Neural progenitor cell (in vitro differentiated cells): ENCODE measurements at regions not wholly inside any gene's neighbourhood (a gene's known extent, or its start where the extent isn't known, plus 50 kb on each side); places are given as distances from the start of the nearest gene placed in this dataset.

Experiments
- DNase-seq: peaks from one replicate; pipeline ENCODE4 v3.0.0-alpha.2; 2016; ENCODE audit warnings: low spot score
- H2AFZ ChIP-seq: fragments of 200-600 bp; sonication (generic); replicated peaks from 2 replicates; pipeline ENCODE4 v1.6.1; 2016; ENCODE audit warnings: antibody characterized with exemption
- H3F3A ChIP-seq: fragments of 200-600 bp; sonication (generic); 2 replicates; pipeline ENCODE4 v1.6.1; 2016; ENCODE audit warnings: antibody characterized with exemption, low read depth
- H3K27ac ChIP-seq: fragments of 200-600 bp; sonication (generic); 2 replicates; pipeline ENCODE4 v1.5.1; 2016; ENCODE audit warnings: mild to moderate bottlenecking
- H3K27me3 ChIP-seq: fragments of 200-600 bp; sonication (generic); 2 replicates; pipeline ENCODE4 v1.6.1; 2016; ENCODE audit warnings: mild to moderate bottlenecking, moderate library complexity
- H3K36me3 ChIP-seq: fragments of 200-600 bp; sonication (generic); 2 replicates; pipeline ENCODE4 v1.5.1; 2016
- H3K4me1 ChIP-seq: fragments of 200-600 bp; sonication (generic); 2 replicates; pipeline ENCODE4 v1.6.1; 2016; ENCODE audit warnings: mixed run types
- H3K4me2 ChIP-seq: fragments of 200-600 bp; sonication (generic); 2 replicates; pipeline ENCODE4 v1.6.1; 2016
- H3K4me3 ChIP-seq: fragments of 200-600 bp; sonication (generic); 2 replicates; pipeline ENCODE4 v1.5.1; 2016
- H3K79me2 ChIP-seq: fragments of 200-600 bp; sonication (generic); 2 replicates; pipeline ENCODE4 v1.6.1; 2016; ENCODE audit warnings: low read depth
- H3K9ac ChIP-seq: fragments of 200-600 bp; sonication (generic); 2 replicates; pipeline ENCODE4 v1.6.1; 2016
- H3K9me3 ChIP-seq: fragments of 200-600 bp; sonication (generic); 2 replicates; pipeline ENCODE4 v1.5.1; 2016; ENCODE audit warnings: low read depth
- H4K20me1 ChIP-seq: fragments of 200-600 bp; sonication (generic); 2 replicates; pipeline ENCODE4 v1.6.1; 2016; ENCODE audit warnings: low read depth
- H3K27ac Mint-ChIP-seq: 3 replicates; pipeline ENCODE4 v1.8.0; 2021; ENCODE audit warnings: mixed read lengths
- H3K27me3 Mint-ChIP-seq: 2 replicates; pipeline ENCODE4 v1.8.0; 2022; ENCODE audit warnings: low read depth, mild to moderate bottlenecking, inconsistent platforms, moderate library complexity, mixed read lengths; ENCODE audit not compliant: insufficient read depth
- H3K36me3 Mint-ChIP-seq: 3 replicates; pipeline ENCODE4 v1.8.0; 2021; ENCODE audit warnings: mixed read lengths
- H3K4me1 Mint-ChIP-seq: 3 replicates; pipeline ENCODE4 v1.8.0; 2021; ENCODE audit warnings: mixed read lengths
- H3K4me3 Mint-ChIP-seq: 3 replicates; pipeline ENCODE4 v1.8.0; 2021; ENCODE audit warnings: mild to moderate bottlenecking, moderate library complexity, mixed read lengths
- H3K9me3 Mint-ChIP-seq: 3 replicates; pipeline ENCODE4 v1.8.0; 2020; ENCODE audit warnings: mixed read lengths
- CTCF ChIP-seq: fragments of 200-600 bp; sonication (generic); IDR thresholded peaks from 2 replicates; pipeline ENCODE4 v1.5.1; 2017; ENCODE audit warnings: antibody characterized with exemption, mild to moderate bottlenecking
- EZH2 ChIP-seq: fragments of 200-600 bp; sonication (generic); IDR thresholded peaks from 2 replicates; pipeline ENCODE4 v1.6.1; 2017; ENCODE audit warnings: antibody characterized with exemption, mild to moderate bottlenecking, moderate library complexity
- EZH2phosphoT487 ChIP-seq: fragments of 200-600 bp; sonication (generic); IDR thresholded peaks from 2 replicates; pipeline ENCODE4 v1.6.1; 2017; ENCODE audit warnings: antibody characterized with exemption

- Histone ChIP-seq H3F3A (no peaks in the 10 kb centered on the region), H4K20me1 (no peaks in the 10 kb centered on the region), H3K4me1 (no peaks in the 10 kb centered on the region), H3K27ac (no peak overlapping the region), H3K9me3 (no peaks in the 10 kb centered on the region), H3K27me3 (no peaks in the 10 kb centered on the region), H3K4me2 (no peak overlapping the region), H3K79me2 (no peaks in the 10 kb centered on the region), H3K9ac (no peak overlapping the region), H2AFZ (no peak overlapping the region), H3K36me3 (no peaks in the 10 kb centered on the region), H3K4me3 (no peak overlapping the region)
- Mint-ChIP-seq H3K9me3 (no peaks in the 10 kb centered on the region), H3K27me3 (no peaks in the 10 kb centered on the region), H3K27ac (no peak overlapping the region), H3K4me3 (no peak overlapping the region), H3K4me1 (peaks cover 3% of the 10 kb centered on the region), H3K36me3 (no peaks in the 10 kb centered on the region)
- no peak for DNase-seq
- TF ChIP-seq CTCF: no peak
- TF ChIP-seq EZH2: no peak
- TF ChIP-seq EZH2phosphoT487: no peak
These were observed 311.6 kb upstream of the DIAPH2 start for GRCh38 chrX:96373047-96373355.

DNA sequence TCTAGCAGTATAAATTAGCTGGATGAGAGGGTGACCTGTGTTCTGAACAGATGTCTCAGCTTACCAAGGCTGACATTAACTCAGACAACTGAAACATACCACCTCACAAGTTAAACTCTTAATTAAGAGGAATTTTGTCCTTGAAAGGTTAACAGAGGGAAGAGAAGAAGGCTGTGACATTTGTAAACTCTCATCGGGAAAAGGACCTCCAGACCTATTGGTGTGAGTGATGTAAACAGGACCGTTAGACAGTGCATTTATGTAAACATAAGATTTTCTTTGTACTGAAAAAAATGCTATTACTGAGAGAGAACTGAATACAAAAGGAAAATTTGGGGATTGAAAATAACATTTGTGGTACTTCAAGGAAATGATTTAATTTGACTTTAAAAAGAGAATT is 308.4 kb upstream of the DIAPH2 start:
- H3K79me2 ChIP-seq: no peaks in the 10 kb centered on the region
- H3K4me2 ChIP-seq: no peak overlapping the region
- DNase-seq: no peak
- Mint-ChIP-seq H3K36me3 (no peaks in the 10 kb centered on the region), H3K27ac (no peak overlapping the region), H3K9me3 (no peaks in the 10 kb centered on the region), H3K4me3 (no peak overlapping the region), H3K27me3 (no peaks in the 10 kb centered on the region), H3K4me1 (peaks cover 3% of the 10 kb centered on the region)
- H3K4me3 ChIP-seq: no peak overlapping the region
- no peak overlapping the region for H3K9ac ChIP-seq
- no peaks in the 10 kb centered on the region for H3K36me3 ChIP-seq
- no peaks in the 10 kb centered on the region for H3K27me3 ChIP-seq
- H4K20me1 ChIP-seq: no peaks in the 10 kb centered on the region
- no peak overlapping the region for H2AFZ ChIP-seq
- TF ChIP-seq EZH2phosphoT487: no peak
- TF ChIP-seq EZH2: no peak
- no peak for TF ChIP-seq CTCF
- no peaks in the 10 kb centered on the region for H3F3A ChIP-seq
- H3K9me3 ChIP-seq: no peaks in the 10 kb centered on the region
- H3K27ac ChIP-seq: no peak overlapping the region
- H3K4me1 ChIP-seq: no peaks in the 10 kb centered on the region

- H3K27me3 Mint-ChIP-seq: no peaks in the 10 kb centered on the region
- no peaks in the 10 kb centered on the region for H4K20me1 ChIP-seq
- no peaks in the 10 kb centered on the region for H3K9me3 Mint-ChIP-seq
- no peak overlapping the region for H3K27ac ChIP-seq
- H3F3A ChIP-seq: no peaks in the 10 kb centered on the region
- H3K4me3 ChIP-seq: no peak overlapping the region
- no peak overlapping the region for H2AFZ ChIP-seq
- H3K4me3 Mint-ChIP-seq: no peak overlapping the region
- TF ChIP-seq CTCF (no peak), EZH2 (no peak), EZH2phosphoT487 (no peak)
- H3K79me2 ChIP-seq: no peaks in the 10 kb centered on the region
- no peaks in the 10 kb centered on the region for H3K4me1 ChIP-seq
- H3K9ac ChIP-seq: no peak overlapping the region
- DNase-seq: no peak
- no peaks in the 10 kb centered on the region for H3K36me3 ChIP-seq
- H3K36me3 Mint-ChIP-seq: no peaks in the 10 kb centered on the region
- H3K4me2 ChIP-seq: no peak overlapping the region
- no peaks in the 10 kb centered on the region for H3K4me1 Mint-ChIP-seq
- no peaks in the 10 kb centered on the region for H3K27me3 ChIP-seq
- H3K27ac Mint-ChIP-seq: no peak overlapping the region
- H3K9me3 ChIP-seq: no peaks in the 10 kb centered on the region
These were observed 304.7 kb upstream of the DIAPH2 start for GRCh38 chrX:96379951-96380350.

DNA sequence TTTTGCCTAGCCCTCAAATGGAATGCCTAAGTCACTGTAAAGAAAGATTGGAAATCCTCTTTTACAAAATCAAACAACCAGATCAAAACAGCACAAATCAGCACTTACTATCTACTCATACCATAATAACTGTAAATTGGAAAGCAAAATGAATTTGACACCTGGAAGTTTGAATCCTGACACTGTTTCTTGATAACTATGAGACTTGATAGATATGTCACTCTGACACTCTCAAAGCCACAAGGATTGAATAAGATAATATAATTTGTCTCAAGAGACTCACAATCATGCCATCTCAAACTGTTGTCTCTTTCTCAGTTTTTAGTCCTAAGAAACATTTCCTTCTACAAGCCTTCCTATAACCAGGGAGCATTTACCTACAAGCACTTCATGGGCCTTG is 302.6 kb upstream of the DIAPH2 start:
- H3K4me3 Mint-ChIP-seq: no peak overlapping the region
- no peak overlapping the region for H3K27ac Mint-ChIP-seq

More for the DNA sequence above, 302.6 kb upstream of the DIAPH2 start:
- H3K36me3 Mint-ChIP-seq: no peaks in the 10 kb centered on the region
- Histone ChIP-seq H3F3A (no peaks in the 10 kb centered on the region), H2AFZ (no peak overlapping the region), H3K27ac (no peak overlapping the region), H3K4me3 (no peak overlapping the region), H3K9ac (no peak overlapping the region), H3K79me2 (no peaks in the 10 kb centered on the region), H3K36me3 (no peaks in the 10 kb centered on the region), H3K9me3 (no peaks in the 10 kb centered on the region), H3K4me2 (no peak overlapping the region), H3K4me1 (no peaks in the 10 kb centered on the region), H4K20me1 (no peaks in the 10 kb centered on the region), H3K27me3 (no peaks in the 10 kb centered on the region)
- no peaks in the 10 kb centered on the region for H3K27me3 Mint-ChIP-seq
- no peak for TF ChIP-seq CTCF
- no peak for TF ChIP-seq EZH2phosphoT487
- no peak for TF ChIP-seq EZH2
- no peaks in the 10 kb centered on the region for H3K4me1 Mint-ChIP-seq
- no peak for DNase-seq
- H3K9me3 Mint-ChIP-seq: no peaks in the 10 kb centered on the region
